ENCODE measurements at regions not wholly inside any gene's neighbourhood (a gene's known extent, or its start where the extent isn't known, plus 50 kb on each side); places are given as distances from the start of the nearest gene placed in this dataset.
"Not testable (repeated sequence)": the region's sequence is repeated elsewhere in the genome, so short reads cannot be mapped to it uniquely, and the experiment has no call there.

GRCh38 chr2:101645886-101646285 lies 51.6 kb upstream of the MAP4K4 start:
- H3K27me3 Mint-ChIP-seq (ENCODE audit: low read depth in 2 of 2); H3K27ac Mint-ChIP-seq; H3K4me3 ChIP-seq (ENCODE audit: low read length); H3K27ac ChIP-seq (ENCODE audit: low read length); H3K27me3 ChIP-seq (ENCODE audit: control insufficient read depth, insufficient read depth, low read length); H3K36me3 ChIP-seq (ENCODE audit: control insufficient read depth, insufficient read depth, low read length); H3K36me3 Mint-ChIP-seq; H3K4me3 Mint-ChIP-seq; DNase-seq; H3K4me1 ChIP-seq (ENCODE audit: control insufficient read depth, insufficient read depth, low read length); intact Hi-C loops (cut with micrococcal nuclease); H3K9me3 ChIP-seq (ENCODE audit: control insufficient read depth, insufficient read depth, low read length); ATAC-seq; H3K4me1 Mint-ChIP-seq; H3K9me3 Mint-ChIP-seq: not testable (repeated sequence)
- 97% methylated on average over 6 of the region's 7 CpGs for WGBS (ENCODE audit: insufficient coverage)

GRCh38 chr2:101644842-101645383 lies 52.6 kb upstream of the MAP4K4 start:
- ATAC-seq, result no peak
- H3K9me3 Mint-ChIP-seq, result no peaks in the 10 kb centered on the region
- no peaks in the 10 kb centered on the region for H3K4me1 Mint-ChIP-seq
- Histone ChIP-seq H3K4me3 (ENCODE audit: low read length) (no peak overlapping the region), H3K9me3 (ENCODE audit: control insufficient read depth, insufficient read depth, low read length) (no peaks in the 10 kb centered on the region), H3K4me1 (ENCODE audit: control insufficient read depth, insufficient read depth, low read length) (no peaks in the 10 kb centered on the region), H3K27ac (ENCODE audit: low read length) (no peak overlapping the region), H3K27me3 (ENCODE audit: control insufficient read depth, insufficient read depth, low read length) (no peaks in the 10 kb centered on the region), H3K36me3 (ENCODE audit: control insufficient read depth, insufficient read depth, low read length) (no peaks in the 10 kb centered on the region)
- intact Hi-C loops (cut with micrococcal nuclease), result no loop called here
- no peak for TF ChIP-seq CTCF (IDR thresholded peaks at IDR 0.05)
- no peaks in the 10 kb centered on the region for H3K27me3 Mint-ChIP-seq (ENCODE audit: low read depth in 2 of 2)
- H3K36me3 Mint-ChIP-seq, result no peaks in the 10 kb centered on the region
- 84% methylated on average over 1 of the region's 1 CpG for WGBS (ENCODE audit: insufficient coverage)
- DNase-seq, result no peak
- no peak overlapping the region for H3K27ac Mint-ChIP-seq
- no peak overlapping the region for H3K4me3 Mint-ChIP-seq

GRCh38 chr2:101643004-101643524 lies 54.4 kb upstream of the MAP4K4 start:
- Mint-ChIP-seq H3K4me3 (no peak overlapping the region), H3K27ac (no peak overlapping the region), H3K36me3 (no peaks in the 10 kb centered on the region), H3K27me3 (ENCODE audit: low read depth in 2 of 2) (no peaks in the 10 kb centered on the region), H3K4me1 (no peaks in the 10 kb centered on the region), H3K9me3 (no peaks in the 10 kb centered on the region)
- Histone ChIP-seq H3K36me3 (ENCODE audit: control insufficient read depth, insufficient read depth, low read length) (no peaks in the 10 kb centered on the region), H3K4me1 (ENCODE audit: control insufficient read depth, insufficient read depth, low read length) (no peaks in the 10 kb centered on the region), H3K4me3 (ENCODE audit: low read length) (no peak overlapping the region), H3K27me3 (ENCODE audit: control insufficient read depth, insufficient read depth, low read length) (no peaks in the 10 kb centered on the region), H3K9me3 (ENCODE audit: control insufficient read depth, insufficient read depth, low read length) (no peaks in the 10 kb centered on the region), H3K27ac (ENCODE audit: low read length) (no peak overlapping the region)
- no peak for ATAC-seq
- WGBS (ENCODE audit: insufficient coverage), result 79% methylated on average over 1 of the region's 1 CpG
- no peak for TF ChIP-seq CTCF (IDR thresholded peaks at IDR 0.05)
- intact Hi-C loops (cut with micrococcal nuclease), result no loop called here
- DNase-seq, result no peak

- H3K27ac ChIP-seq (ENCODE audit: low read length), result no peak overlapping the region
- Mint-ChIP-seq H3K4me1 (no peaks in the 10 kb centered on the region), H3K9me3 (no peaks in the 10 kb centered on the region), H3K27me3 (ENCODE audit: low read depth in 2 of 2) (no peaks in the 10 kb centered on the region), H3K4me3 (no peak overlapping the region), H3K36me3 (no peaks in the 10 kb centered on the region), H3K27ac (no peak overlapping the region)
- ATAC-seq, result no peak
- H3K9me3 ChIP-seq (ENCODE audit: control insufficient read depth, insufficient read depth, low read length), result no peaks in the 10 kb centered on the region
- 92% methylated on average over 17 of the region's 17 CpGs for WGBS (ENCODE audit: insufficient coverage)
- H3K36me3 ChIP-seq (ENCODE audit: control insufficient read depth, insufficient read depth, low read length), result no peaks in the 10 kb centered on the region
- DNase-seq, result no peak
- H3K4me1 ChIP-seq (ENCODE audit: control insufficient read depth, insufficient read depth, low read length), result no peaks in the 10 kb centered on the region
- TF ChIP-seq CTCF (IDR thresholded peaks at IDR 0.05), result no peak
- intact Hi-C loops (cut with micrococcal nuclease), result no loop called here
- H3K27me3 ChIP-seq (ENCODE audit: control insufficient read depth, insufficient read depth, low read length), result no peaks in the 10 kb centered on the region
- no peak overlapping the region for H3K4me3 ChIP-seq (ENCODE audit: low read length)
These were observed 58.5 kb upstream of the MAP4K4 start for GRCh38 chr2:101638817-101639605.

Measured in natural killer cell (primary cell).